ENCODE measurements at regions not wholly inside any gene's neighbourhood (a gene's known extent, or its start where the extent isn't known, plus 50 kb on each side); places are given as distances from the start of the nearest gene placed in this dataset.

DNA sequence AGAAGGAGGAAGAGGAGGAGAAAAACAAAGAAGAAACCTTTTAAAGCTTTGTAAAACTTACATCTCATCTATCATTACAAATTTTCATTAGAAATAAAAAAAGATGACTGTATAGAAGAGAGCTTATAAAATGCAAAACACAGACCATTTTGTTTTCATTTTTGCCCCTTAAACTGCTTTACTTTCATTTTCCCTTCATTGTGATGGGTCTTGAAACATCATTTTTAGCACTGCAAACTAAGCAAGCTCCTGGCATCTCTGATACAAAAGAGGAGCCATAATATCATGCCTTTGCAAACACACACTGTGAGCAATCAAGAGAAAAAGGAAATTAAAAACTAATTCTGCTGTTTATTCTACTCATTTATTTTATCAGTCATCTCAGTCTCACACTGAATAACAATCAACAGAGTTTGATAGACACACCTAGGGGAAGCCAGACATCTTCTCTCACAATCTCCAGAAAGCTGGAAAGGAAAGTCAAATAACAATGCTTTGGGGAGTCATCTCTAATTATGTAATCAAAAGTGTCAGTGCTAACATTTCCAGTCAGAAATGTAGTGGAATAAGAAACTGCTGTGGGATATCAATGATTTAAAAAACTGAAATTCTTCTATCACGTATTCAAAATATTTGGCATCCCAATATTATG lies 467.7 kb upstream of the FAT3 start:
- DNase-seq (ENCODE audit: low spot score) = no peak

- DNase-seq (ENCODE audit: low spot score) = no peak
These were observed 468.5 kb upstream of the FAT3 start for GRCh38 chr11:91755951-91756707.

- no peak for DNase-seq (ENCODE audit: low spot score)
These were observed 469.1 kb upstream of the FAT3 start for GRCh38 chr11:91755526-91755925.

DNA sequence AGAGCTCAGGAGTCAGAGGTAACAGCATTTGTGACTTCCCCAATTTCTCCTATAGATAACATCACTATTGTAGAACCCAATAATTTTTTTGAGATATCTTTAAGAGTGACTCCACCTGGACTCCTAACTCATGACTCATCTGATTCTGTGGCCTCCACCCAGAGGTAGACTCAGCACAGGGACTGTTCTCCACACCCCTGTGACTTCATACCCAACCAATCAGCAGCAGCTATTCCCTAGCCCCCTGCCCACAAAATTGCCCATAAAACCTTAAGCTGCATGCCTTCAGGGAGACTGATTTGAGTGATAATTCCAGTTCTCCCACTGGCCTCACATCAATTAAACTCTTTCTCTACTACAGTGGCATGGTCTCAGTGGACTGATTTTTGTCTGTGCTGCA lies 475.4 kb upstream of the FAT3 start:
- DNase-seq (ENCODE audit: low spot score) = no peak

DNA sequence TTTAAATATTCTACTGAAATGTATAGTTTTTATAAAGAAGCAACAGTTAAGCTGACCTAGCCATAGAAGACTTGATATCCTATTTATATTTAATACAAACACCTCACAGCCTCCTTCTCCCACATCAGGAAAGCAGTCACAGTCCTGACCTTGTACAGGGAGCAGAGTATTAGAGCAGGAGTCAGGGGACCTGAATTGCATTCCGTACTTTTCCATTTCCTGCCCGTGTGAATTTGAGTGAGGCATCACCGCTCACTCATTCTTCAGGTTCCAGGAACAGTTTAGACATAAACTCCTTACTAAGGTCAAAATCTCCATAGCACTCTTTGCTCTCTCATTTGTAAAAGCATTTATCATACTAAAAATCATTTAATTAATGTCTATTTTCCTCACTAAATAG lies 482.5 kb upstream of the FAT3 start:
- no peak for DNase-seq (ENCODE audit: low spot score)

DNA sequence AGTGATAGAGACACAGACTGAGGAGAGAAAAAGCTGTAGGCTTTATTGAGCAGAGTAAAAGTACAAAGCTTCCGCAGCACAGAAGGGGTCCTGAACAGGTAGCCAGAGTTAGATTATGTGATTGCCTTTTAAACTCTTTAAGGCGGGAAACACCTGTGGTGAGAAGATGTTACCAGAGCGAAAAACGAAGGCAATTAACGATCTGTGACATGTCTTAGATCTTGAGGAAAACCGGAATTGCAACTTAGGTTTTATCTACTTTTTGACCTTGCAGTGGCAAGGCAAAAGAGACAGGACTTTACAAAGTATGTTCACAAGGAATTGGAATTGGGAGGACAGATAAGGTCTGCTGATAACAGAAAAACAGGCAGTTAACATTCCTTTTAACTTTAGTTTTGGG lies 493.6 kb upstream of the FAT3 start:
- DNase-seq (ENCODE audit: low spot score) = no peak

DNA sequence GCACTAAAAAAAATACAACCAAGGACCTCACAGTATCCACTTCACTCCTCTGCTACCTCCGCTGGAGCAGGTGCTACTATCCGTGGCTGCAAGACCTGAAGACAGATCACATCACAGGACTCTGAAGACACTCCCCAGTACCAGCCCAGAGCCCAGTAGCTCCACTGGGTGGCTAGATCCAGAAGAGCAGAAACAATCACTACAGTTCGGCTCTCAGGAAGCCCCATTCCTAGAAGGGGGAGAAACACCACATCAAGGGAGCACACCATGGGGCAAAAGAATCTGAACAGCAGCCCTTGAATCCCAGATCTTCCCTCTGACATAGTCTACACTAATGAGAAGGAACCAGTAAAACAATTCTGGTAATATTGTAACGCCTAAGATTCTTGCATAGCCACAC lies 494.0 kb upstream of the FAT3 start:
- DNase-seq (ENCODE audit: low spot score) = no peak

DNA sequence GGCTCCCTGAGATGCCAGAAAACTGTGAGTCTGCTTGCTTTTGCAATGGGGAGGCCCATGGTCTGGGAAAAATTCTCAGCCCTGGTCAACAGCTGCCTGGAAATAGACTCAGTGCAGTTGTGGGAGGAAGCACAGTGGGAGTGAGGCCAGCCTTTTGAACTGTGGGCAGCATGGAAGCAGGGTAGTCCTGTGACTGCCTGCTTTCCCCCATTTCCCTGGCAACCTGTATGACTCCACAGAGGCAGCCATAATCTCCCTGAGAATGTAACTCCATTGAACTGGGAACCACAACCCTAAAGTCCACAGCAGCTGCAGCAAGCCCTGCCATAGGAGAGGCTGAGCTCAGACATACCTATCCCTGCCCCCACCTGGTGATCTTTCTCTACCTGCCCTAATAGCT lies 494.6 kb upstream of the FAT3 start:
- no peak for DNase-seq (ENCODE audit: low spot score)

DNA sequence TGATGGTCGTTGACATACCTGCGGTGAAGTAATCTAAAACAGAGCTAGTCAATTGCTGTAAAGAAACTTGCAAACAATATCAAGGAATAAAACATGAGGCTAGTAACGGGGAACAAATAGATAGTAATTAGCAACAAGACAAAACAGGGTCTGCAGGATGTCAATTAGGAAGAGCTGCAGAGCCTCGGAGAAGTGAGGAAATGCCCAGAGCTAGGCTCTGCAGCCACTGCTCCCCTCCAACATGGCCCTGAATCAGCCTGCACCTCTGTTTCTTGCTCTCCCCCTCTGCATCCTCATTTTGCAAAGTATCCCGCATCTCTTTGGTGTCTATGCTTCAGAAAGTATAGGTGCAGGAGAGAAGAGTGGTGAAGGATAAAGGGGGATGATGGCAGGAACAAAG lies 507.4 kb upstream of the FAT3 start:
- DNase-seq (ENCODE audit: low spot score) = no peak

DNA sequence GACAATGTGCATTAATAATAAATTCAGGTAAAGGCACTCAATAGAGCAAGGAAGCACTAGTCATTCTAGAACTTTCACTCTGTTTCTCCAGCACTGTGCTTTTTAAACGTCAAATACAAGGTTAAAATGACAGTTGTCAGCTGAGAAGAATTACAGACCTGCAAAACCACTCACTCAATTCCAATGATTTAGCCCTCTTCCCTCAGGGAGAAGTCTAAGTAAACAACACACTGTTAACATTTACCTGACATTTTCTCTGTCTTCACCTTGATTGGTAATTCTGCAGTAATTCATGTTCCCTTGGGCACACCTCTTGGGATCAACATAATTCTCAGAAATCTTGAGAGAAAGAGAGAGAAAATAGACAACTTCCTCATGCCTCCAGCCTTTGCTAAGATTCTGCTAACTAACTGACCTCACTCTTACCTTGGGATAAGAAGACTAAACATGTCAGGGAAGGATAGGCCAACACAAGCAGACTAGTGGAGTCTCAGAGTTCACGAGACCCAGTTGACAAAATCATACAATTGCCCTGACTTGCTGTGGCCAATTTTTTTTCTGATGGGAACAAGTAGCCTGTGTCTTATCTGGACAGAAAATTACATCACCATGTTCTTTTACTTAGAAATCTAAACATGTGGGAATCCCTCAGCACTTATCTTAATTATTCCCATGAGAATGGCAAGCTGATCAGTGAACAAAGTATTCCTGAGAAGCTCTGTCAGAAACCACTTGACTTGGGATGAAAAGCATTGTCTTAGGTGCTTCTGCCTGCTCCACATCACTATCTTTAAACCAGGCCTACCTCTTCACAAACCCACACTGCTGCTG lies 516.8 kb upstream of the FAT3 start:
- no peak for DNase-seq (ENCODE audit: low spot score)

DNA sequence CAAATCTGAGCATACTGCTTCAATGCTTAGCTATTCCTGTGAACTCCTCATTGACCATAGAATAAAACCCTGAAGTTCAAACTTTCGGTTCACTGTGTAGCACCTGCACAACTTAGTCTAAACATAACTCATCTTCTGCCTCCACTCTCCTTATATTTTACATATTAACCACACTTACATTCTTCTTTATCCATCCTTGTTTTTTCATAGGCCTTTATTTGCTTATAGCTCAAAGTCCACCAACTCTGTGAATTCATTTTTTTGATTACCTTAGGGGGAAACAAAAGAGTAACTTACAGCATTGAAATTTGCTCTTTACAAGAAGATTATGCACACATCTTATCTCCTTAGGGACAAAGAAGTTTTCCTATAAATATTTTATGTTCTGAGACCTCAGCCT lies 521.6 kb upstream of the FAT3 start:
- DNase-seq (ENCODE audit: low spot score) = no peak

- no peak for DNase-seq (ENCODE audit: low spot score)
These were observed 523.8 kb upstream of the FAT3 start for GRCh38 chr11:91700854-91701253.

GRCh38 chr11:91698845-91699244 lies 525.8 kb upstream of the FAT3 start:
- DNase-seq (ENCODE audit: low spot score) = no peak

DNA sequence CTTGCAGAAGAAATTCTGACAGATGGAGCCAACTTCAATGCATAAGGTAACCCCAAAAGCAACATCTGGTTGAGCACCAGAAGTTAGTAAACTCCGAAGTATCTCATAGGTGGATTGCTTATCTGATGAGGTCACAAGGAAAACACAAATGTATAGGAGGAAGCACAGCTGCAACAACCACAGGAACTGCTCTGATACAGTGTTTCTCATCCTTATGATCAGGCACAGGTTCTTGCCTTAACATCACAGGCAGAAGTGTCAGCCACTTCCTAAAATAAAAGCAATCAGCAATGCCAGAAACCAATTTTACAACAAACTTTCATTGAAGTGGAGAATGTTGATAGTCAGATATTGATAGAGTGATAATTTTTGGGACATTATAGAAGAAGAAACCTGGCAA lies 530.3 kb upstream of the FAT3 start:
- DNase-seq (ENCODE audit: low spot score) = no peak

DNA sequence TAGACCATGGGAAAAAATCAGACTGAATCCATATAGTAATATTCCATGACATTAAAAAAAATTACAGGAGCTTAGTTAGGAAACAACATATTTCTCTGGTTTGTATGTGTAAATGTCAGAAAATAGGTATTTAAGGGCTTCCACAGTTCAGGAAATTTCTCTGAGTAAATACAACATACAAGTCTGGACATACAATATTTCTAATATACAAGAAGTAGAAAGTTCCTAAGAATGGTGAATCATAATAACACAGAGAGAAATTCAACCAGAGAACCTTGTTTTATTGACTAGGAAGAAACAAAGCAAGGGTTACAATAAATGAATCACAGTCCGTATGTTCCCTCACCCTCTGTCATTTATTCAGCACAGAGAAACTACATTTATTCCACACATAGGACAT lies 532.7 kb upstream of the FAT3 start:
- no peak for DNase-seq (ENCODE audit: low spot score)

GRCh38 chr11:91688672-91689071 lies 535.9 kb upstream of the FAT3 start:
- DNase-seq (ENCODE audit: low spot score) = no peak

DNA sequence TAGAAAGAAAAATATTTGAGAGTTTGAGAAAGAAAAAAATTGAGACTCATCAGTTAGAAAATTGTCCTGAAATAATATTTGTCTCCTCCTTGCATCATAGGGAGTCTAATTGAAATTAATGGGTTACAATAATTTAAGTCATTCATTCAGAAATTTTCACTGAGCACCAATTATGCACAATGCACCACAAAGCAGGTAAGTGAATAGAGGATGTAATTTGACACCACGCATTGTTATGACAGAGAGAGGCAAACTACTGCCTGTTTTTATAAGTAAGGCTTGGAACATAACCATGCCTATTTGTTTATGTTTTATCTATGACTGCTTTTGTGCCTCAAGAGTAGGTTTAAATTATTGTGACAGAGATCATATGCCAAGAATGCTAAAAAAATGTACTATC lies 537.9 kb upstream of the FAT3 start:
- DNase-seq (ENCODE audit: low spot score) = no peak

DNA sequence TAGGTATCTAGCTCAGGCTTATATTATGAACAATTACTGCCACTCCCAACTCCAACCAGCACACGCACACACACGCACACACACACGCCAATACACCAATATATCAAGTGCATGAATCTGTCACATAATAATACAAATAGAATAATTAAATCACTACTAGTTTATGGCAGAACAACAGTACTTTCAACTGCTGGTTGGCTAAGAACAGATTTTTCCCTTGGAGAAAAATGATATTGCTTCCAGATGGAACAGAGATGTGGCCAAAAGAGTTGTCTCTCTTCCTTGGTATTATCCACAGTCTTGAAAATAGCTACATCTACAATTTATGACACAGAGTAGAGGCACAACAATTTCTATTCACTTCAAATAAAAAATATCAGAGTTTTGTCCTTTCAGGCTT lies 538.3 kb upstream of the FAT3 start:
- DNase-seq (ENCODE audit: low spot score) = no peak

GRCh38 chr11:91673705-91674104 lies 550.9 kb upstream of the FAT3 start:
- no peak for DNase-seq (ENCODE audit: low spot score)

DNA sequence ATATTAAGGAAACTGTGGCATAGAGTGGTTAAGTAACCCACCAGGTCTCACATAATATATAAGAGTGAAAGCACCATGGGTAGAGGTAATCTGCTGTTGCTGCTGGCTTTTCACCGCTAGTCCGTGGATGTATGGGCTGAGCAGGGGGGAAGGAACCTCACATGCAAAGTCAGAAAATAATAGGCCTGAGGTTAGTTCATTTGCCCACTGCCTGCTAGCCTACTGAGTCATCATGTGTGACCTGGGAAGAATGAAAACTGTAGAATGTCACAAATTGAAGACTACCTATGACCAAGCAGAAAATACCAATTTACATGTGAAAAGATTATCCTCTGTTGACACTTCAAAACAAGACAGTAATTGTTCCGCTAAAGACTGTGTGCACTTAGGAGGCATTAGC lies 560.1 kb upstream of the FAT3 start:
- no peak for DNase-seq (ENCODE audit: low spot score)

GRCh38 chr11:91660036-91660435 lies 564.6 kb upstream of the FAT3 start:
- DNase-seq (ENCODE audit: low spot score) = no peak

- DNase-seq (ENCODE audit: low spot score) = no peak
These were observed 569.9 kb upstream of the FAT3 start for GRCh38 chr11:91654686-91655085.

DNA sequence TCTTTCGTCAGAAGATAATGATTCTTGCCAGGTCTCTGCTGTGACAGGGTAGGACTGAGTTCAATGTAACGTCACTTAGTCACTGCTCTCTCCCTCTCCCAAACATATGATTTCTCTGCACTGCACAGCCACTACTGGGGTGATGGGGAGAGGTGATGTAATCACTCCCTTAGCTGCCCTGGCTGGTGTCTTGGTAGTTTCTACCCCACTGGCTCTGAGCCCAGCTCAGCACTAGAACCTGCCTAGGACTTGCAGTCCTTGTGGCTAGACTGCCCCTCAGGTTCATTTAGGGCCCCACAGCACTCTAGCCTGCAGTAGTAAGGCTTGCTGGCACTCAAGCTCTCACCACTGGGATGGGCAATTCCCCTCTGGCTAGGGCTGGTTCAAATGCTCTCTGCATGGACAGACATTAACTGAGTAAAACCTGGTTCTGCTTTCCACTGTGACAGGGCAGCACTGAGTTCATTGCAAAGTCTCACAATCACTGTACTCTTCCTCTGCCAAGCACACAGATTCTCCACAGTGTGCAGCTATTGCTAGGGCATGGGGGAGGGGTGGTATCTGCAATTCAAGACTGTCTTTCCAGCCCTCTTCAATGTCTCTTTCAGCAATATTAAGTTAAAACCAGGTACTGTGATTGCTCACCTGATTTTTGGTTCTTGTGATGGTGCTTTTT lies 571.4 kb upstream of the FAT3 start:
- DNase-seq (ENCODE audit: low spot score) = no peak
